ENCODE measurements at regions not wholly inside any gene's neighbourhood (a gene's known extent, or its start where the extent isn't known, plus 50 kb on each side); places are given as distances from the start of the nearest gene placed in this dataset.

DNA sequence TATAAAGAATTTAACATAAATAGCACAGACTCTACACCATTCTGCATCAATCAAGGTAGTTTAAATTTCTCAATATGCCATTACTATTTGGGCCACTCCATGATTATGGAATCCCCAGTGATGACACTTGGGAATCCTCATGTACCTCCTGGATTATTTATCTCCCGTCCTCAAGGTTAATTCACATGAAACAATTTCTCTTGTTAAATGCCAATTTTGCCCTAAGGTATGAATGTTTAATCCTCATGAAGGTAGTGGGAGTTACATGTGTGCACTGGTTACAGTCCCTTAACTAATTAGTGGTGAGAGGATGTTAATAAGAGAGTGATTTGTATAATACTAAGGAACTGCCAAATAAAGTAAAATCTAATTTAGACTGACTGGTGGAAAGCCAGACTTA lies 372.3 kb upstream of the MDFIC2 start:
- TF ChIP-seq, protein P1, sequence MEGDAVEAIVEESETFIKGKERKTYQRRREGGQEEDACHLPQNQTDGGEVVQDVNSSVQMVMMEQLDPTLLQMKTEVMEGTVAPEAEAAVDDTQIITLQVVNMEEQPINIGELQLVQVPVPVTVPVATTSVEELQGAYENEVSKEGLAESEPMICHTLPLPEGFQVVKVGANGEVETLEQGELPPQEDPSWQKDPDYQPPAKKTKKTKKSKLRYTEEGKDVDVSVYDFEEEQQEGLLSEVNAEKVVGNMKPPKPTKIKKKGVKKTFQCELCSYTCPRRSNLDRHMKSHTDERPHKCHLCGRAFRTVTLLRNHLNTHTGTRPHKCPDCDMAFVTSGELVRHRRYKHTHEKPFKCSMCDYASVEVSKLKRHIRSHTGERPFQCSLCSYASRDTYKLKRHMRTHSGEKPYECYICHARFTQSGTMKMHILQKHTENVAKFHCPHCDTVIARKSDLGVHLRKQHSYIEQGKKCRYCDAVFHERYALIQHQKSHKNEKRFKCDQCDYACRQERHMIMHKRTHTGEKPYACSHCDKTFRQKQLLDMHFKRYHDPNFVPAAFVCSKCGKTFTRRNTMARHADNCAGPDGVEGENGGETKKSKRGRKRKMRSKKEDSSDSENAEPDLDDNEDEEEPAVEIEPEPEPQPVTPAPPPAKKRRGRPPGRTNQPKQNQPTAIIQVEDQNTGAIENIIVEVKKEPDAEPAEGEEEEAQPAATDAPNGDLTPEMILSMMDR (conservative IDR thresholded peaks at IDR 0.05 in 1 of 2, IDR thresholded peaks at IDR 0.05 in 1 of 2; ENCODE audit: extremely low read depth in 1 of 2, insufficient read depth in 1 of 2, low read depth in 1 of 2, low read length in 2 of 2), result no peak
- no peak for TF ChIP-seq EZH2 (IDR thresholded peaks at IDR 0.05; ENCODE audit: borderline replicate concordance, low read length)

Data from mammary epithelial cell (primary cell).